Dendritic cell treated with granulocyte-macrophage colony-stimulating factor and Interleukin-4, amounts not matched to agents 40 ng/mL and 50 ng/mL, for 4 days (primary cell): ENCODE measurements at regions not wholly inside any gene's neighbourhood (a gene's known extent, or its start where the extent isn't known, plus 50 kb on each side); places are given as distances from the start of the nearest gene placed in this dataset.

Source experiments
- H3K27ac Mint-ChIP-seq: one replicate; pipeline ENCODE4 v1.8.0; 2022; ENCODE audit warnings: mild to moderate bottlenecking, mixed read lengths
- H3K27me3 Mint-ChIP-seq: one replicate; pipeline ENCODE4 v1.8.0; 2022; ENCODE audit warnings: mild to moderate bottlenecking, mixed read lengths
- H3K36me3 Mint-ChIP-seq: one replicate; pipeline ENCODE4 v1.8.0; 2022; ENCODE audit warnings: low read depth, mixed read lengths
- H3K4me1 Mint-ChIP-seq: one replicate; pipeline ENCODE4 v1.8.0; 2022; ENCODE audit warnings: low read depth, mixed read lengths
- H3K4me3 Mint-ChIP-seq: one replicate; pipeline ENCODE4 v1.8.0; 2022; ENCODE audit warnings: mild to moderate bottlenecking, moderate library complexity, mixed read lengths
- H3K9me3 Mint-ChIP-seq: one replicate; pipeline ENCODE4 v1.8.0; 2022; ENCODE audit warnings: mixed read lengths
- intact Hi-C: fragments of 100-400 bp; cut with micrococcal nuclease; formaldehyde crosslinking; loops from one replicate; pipeline ENCODE4 v1.15.0; 2022

DNA sequence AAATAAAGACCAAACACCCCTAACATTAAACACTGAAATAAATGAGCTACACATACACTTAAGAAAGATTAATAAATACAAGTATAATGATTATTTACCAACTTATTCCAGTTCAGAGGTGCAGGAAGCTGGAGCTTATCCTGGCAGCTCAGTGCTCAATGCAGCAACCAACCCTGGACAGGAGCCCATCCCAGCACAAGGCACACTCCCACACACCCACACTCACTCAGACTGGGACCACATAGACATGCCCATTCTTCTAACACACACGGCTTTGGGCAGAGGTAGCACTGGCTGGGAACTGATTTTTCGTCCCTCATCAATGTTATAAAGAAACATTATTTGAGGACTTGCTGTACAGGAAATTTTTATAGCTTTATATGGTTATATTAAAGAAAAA is 797.4 kb downstream of the RPS29 start:
- Mint-ChIP-seq H3K4me3 (no peak overlapping the region), H3K27me3 (no peaks in the 10 kb centered on the region), H3K9me3 (peaks cover 15% of the 10 kb centered on the region), H3K27ac (no peak overlapping the region), H3K36me3 (no peaks in the 10 kb centered on the region), H3K4me1 (no peaks in the 10 kb centered on the region)
- intact Hi-C loops: no loop called here

GRCh38 chr14:48786498-48786897 is 799.7 kb downstream of the RPS29 start:
- no peak overlapping the region for H3K27ac Mint-ChIP-seq
- H3K27me3 Mint-ChIP-seq: no peaks in the 10 kb centered on the region
- intact Hi-C loops: no loop called here
- H3K9me3 Mint-ChIP-seq: peaks cover 11% of the 10 kb centered on the region
- H3K36me3 Mint-ChIP-seq: no peaks in the 10 kb centered on the region
- no peak overlapping the region for H3K4me3 Mint-ChIP-seq
- no peaks in the 10 kb centered on the region for H3K4me1 Mint-ChIP-seq

DNA sequence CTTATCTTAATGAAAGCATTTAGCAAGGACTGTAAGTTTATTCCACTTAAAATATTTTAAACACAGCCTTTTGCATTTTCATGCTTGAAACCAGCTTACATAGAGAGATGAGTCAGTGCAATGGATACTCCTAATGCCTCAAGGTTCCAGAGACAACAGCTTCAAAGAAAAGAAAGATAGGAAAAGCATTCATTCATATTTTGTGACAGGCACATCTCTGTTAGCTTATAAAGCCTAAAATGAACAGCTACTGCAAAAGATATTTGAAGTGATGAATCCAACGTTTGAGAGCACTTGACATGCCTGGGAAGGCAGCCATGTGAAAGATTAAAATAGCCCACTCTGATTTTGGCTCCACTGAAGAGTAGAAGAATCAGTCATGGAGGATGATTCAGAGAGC is 814.5 kb downstream of the RPS29 start:
- intact Hi-C loops: no loop called here
- Mint-ChIP-seq H3K4me1 (no peaks in the 10 kb centered on the region), H3K4me3 (no peak overlapping the region), H3K9me3 (peaks cover 31% of the 10 kb centered on the region), H3K27me3 (no peaks in the 10 kb centered on the region), H3K27ac (no peak overlapping the region), H3K36me3 (no peaks in the 10 kb centered on the region)

DNA sequence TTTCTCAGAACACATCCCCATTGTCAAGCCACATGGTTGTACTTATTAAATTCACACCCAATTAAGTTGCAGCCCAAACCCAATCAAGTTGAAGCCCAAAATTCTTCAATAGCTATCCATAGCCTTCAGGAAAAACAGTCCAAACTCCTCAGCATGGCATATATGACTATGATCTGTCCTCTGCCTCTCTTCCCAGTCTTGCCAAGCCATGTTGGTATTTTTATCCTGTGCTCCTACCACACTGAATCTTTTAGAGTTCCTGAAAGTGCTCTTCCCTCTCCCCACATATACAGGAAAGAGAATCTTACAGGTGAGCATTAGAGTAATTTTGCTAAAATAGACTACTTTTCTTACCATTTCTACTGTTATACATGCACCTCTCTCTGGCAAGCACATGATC is 834.9 kb downstream of the RPS29 start:
- Mint-ChIP-seq H3K27me3 (no peaks in the 10 kb centered on the region), H3K27ac (no peak overlapping the region), H3K4me1 (no peaks in the 10 kb centered on the region), H3K4me3 (no peak overlapping the region), H3K36me3 (no peaks in the 10 kb centered on the region), H3K9me3 (peaks cover 17% of the 10 kb centered on the region)
- intact Hi-C loops: no loop called here

DNA sequence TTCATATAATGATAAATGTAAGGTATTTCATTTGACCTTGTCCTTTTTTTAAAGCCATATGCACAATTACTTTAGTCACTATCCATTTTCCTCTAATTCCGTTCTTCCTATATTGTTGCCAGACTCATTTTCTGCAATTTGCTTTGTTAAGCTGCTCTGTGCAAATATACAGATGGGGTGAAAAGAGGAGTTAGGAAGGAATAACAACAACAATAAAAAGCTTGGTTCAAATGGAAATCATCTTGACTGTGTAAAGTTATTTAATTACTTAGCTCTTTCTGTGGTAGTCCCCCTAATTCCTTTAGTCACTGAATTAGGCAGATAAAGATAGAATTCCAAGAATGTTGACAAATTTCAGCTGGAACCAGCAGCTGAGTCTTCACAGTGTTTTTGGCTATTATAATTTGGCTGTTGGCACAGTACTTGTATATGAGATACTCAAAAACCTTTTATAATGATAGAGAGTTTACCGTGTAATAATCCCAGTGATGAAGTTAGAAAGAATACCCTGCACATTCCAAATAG is 838.0 kb downstream of the RPS29 start:
- H3K4me1 Mint-ChIP-seq: no peaks in the 10 kb centered on the region
- H3K9me3 Mint-ChIP-seq: peaks cover 19% of the 10 kb centered on the region
- no peak overlapping the region for H3K27ac Mint-ChIP-seq
- intact Hi-C loops: no loop called here
- H3K27me3 Mint-ChIP-seq: no peaks in the 10 kb centered on the region
- no peak overlapping the region for H3K4me3 Mint-ChIP-seq
- H3K36me3 Mint-ChIP-seq: no peaks in the 10 kb centered on the region

DNA sequence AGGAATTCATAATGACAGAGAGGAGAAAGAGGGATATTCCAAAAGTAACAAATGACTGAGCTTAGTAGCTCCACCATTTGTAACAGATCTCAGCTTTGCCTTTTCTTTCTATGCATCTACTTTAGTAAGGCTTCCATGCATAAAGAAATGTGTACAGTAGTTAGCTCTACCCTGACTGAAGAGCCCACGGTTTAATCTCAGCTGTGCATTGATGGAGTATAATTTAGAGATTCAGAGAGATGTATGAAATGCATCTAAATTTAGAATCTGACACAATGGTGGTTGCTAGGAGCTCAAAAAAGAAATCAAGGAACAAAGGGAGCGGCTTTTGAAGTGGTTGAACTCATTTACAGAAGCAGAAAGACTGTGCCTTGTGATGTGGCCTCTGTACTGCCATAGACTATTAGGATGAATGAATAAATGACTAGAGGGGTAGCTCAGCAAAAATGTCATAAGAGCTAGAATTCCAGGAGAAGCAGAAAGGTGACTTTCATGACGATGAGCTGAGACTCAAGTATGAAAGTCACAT is 838.6 kb downstream of the RPS29 start:
- intact Hi-C loops: no loop called here
- no peak overlapping the region for H3K27ac Mint-ChIP-seq
- no peaks in the 10 kb centered on the region for H3K27me3 Mint-ChIP-seq
- H3K36me3 Mint-ChIP-seq: no peaks in the 10 kb centered on the region
- H3K4me3 Mint-ChIP-seq: no peak overlapping the region
- H3K4me1 Mint-ChIP-seq: no peaks in the 10 kb centered on the region
- H3K9me3 Mint-ChIP-seq: peaks cover 20% of the 10 kb centered on the region

GRCh38 chr14:48744202-48744601 is 842.0 kb downstream of the RPS29 start:
- peaks cover 28% of the 10 kb centered on the region for H3K9me3 Mint-ChIP-seq
- intact Hi-C loops: no loop called here
- H3K4me1 Mint-ChIP-seq: no peaks in the 10 kb centered on the region
- H3K27me3 Mint-ChIP-seq: no peaks in the 10 kb centered on the region
- no peak overlapping the region for H3K4me3 Mint-ChIP-seq
- no peaks in the 10 kb centered on the region for H3K36me3 Mint-ChIP-seq
- no peak overlapping the region for H3K27ac Mint-ChIP-seq

- intact Hi-C loops: no loop called here
- H3K9me3 Mint-ChIP-seq: peaks cover 25% of the 10 kb centered on the region
- H3K4me1 Mint-ChIP-seq: no peaks in the 10 kb centered on the region
- no peak overlapping the region for H3K4me3 Mint-ChIP-seq
- no peak overlapping the region for H3K27ac Mint-ChIP-seq
- H3K36me3 Mint-ChIP-seq: no peaks in the 10 kb centered on the region
- H3K27me3 Mint-ChIP-seq: no peaks in the 10 kb centered on the region
Observed at GRCh38 chr14:48738186-48738925, 847.8 kb downstream of the RPS29 start.

- intact Hi-C loops: no loop called here
- Mint-ChIP-seq H3K4me3 (no peak overlapping the region), H3K27ac (no peak overlapping the region)
Observed at GRCh38 chr14:48735607-48736006, 850.6 kb downstream of the RPS29 start.

DNA sequence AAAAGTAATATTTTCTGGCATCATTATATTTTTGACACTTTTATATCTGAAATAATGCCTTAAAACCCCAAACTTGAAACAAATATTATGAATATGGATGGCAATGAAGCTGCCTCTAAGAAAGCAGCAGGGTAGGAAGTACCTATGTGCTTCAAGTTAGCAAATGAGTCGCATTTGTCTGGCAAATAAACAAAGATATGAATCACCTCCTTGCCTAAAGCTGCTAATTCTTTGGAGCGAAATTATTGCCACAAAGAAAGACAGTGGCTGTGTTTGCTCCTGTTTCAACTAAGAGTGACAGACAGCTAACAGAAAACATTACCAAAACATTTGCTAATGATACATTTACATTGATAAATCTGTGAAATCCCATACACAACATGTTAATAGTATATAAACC is 854.9 kb downstream of the RPS29 start:
- peaks cover 16% of the 10 kb centered on the region for H3K9me3 Mint-ChIP-seq
- intact Hi-C loops: no loop called here
- H3K4me3 Mint-ChIP-seq: no peak overlapping the region
- H3K36me3 Mint-ChIP-seq: no peaks in the 10 kb centered on the region
- H3K27me3 Mint-ChIP-seq: no peaks in the 10 kb centered on the region
- H3K27ac Mint-ChIP-seq: no peak overlapping the region
- H3K4me1 Mint-ChIP-seq: no peaks in the 10 kb centered on the region

More at GRCh38 chr14:48735607-48736006, 850.6 kb downstream of the RPS29 start:
- peaks cover 16% of the 10 kb centered on the region for H3K9me3 Mint-ChIP-seq
- no peaks in the 10 kb centered on the region for H3K27me3 Mint-ChIP-seq
- H3K4me1 Mint-ChIP-seq: no peaks in the 10 kb centered on the region
- no peaks in the 10 kb centered on the region for H3K36me3 Mint-ChIP-seq

DNA sequence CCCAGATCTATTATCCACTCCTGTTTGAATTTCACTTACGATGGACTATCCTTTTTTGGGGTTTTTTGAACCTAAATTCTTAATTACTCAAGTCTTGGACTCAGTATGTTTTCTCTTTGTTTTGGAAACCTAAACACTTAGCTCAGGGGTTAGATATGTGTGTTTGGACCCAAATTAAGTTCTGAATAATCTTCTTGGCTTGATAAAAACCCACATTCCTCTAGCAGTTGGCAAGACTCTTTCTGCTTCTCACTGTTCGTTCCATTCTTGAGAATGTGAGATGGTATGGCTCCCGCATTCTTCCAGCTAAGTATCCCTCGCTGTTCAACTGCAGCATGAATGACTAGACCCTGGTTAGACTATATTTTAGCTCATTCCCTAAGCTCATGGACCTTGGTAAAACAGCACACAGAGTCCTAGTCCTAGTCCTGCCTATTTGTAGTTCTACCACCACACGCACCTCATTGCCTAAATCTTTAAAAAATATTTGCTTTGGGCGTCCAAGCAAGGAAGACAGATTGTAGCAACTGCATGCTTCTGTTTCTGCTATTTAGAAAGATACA is 860.0 kb downstream of the RPS29 start:
- Mint-ChIP-seq H3K27ac (no peak overlapping the region), H3K27me3 (no peaks in the 10 kb centered on the region), H3K9me3 (no peaks in the 10 kb centered on the region), H3K36me3 (no peaks in the 10 kb centered on the region), H3K4me3 (no peak overlapping the region), H3K4me1 (no peaks in the 10 kb centered on the region)
- intact Hi-C loops: no loop called here

- H3K27ac Mint-ChIP-seq: no peak overlapping the region
- no peaks in the 10 kb centered on the region for H3K9me3 Mint-ChIP-seq
- H3K4me1 Mint-ChIP-seq: no peaks in the 10 kb centered on the region
- no peaks in the 10 kb centered on the region for H3K36me3 Mint-ChIP-seq
- no peak overlapping the region for H3K4me3 Mint-ChIP-seq
- no peaks in the 10 kb centered on the region for H3K27me3 Mint-ChIP-seq
- intact Hi-C loops: no loop called here
Observed at GRCh38 chr14:48725051-48725734, 861.0 kb downstream of the RPS29 start.

DNA sequence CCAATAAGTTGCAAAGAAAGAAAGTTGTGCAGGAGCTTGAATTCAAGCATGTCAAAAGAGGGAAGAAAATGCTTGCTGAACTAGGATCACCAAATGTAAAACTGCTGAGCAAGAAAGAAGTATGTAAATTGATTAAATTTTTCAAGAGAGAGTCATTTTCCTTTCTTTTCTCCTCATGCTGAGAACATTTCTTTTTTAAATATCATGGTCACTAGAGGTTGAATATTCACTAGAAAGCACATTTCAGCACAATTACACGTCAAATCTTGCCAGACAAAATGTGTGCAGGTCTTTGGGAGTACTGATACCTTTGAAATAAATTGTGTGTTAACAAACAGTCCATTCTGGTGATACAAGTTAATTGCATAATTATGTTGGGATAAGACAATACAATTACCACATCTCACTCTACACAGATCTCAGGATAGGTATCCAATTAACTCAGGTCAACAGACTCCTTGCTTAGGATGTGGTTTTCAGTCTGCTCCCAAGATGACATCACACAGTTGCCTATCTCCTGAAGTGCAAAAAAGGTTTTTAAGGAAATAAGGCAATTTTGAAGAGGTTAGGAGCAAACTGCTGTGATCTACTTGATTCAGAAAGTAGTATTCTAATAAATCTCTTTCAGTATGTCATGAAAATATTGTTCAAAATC is 862.2 kb downstream of the RPS29 start:
- intact Hi-C loops: no loop called here

DNA sequence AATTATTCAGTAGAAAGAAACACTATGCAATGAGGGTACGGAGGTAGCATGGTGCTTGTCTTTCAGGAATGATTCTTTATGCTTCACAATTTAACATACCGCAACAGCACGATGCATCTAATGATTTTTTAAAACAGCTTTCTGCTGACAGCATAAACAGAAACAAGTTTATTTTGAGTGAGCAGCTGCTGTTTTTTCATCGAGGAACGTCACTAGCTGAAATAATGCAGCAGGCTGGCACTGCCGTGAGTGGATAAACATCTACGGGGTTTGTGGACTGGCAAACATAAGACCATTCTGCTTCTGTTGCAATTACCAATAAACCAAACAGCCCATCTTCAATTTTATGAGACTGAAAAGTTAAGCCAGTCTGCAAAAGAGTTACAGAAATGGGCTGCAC is 871.8 kb downstream of the RPS29 start:
- H3K36me3 Mint-ChIP-seq: no peaks in the 10 kb centered on the region
- no peak overlapping the region for H3K27ac Mint-ChIP-seq
- intact Hi-C loops: no loop called here
- H3K4me1 Mint-ChIP-seq: no peaks in the 10 kb centered on the region
- no peak overlapping the region for H3K4me3 Mint-ChIP-seq
- no peaks in the 10 kb centered on the region for H3K27me3 Mint-ChIP-seq
- H3K9me3 Mint-ChIP-seq: no peaks in the 10 kb centered on the region

More for the DNA sequence above, 862.2 kb downstream of the RPS29 start:
- Mint-ChIP-seq H3K4me3 (no peak overlapping the region), H3K4me1 (no peaks in the 10 kb centered on the region), H3K27me3 (no peaks in the 10 kb centered on the region), H3K36me3 (no peaks in the 10 kb centered on the region), H3K9me3 (no peaks in the 10 kb centered on the region), H3K27ac (no peak overlapping the region)
